ENCODE measurements at regions not wholly inside any gene's neighbourhood (a gene's known extent, or its start where the extent isn't known, plus 50 kb on each side); places are given as distances from the start of the nearest gene placed in this dataset.
A peak's percentile ranks its signal among the peaks of the same experiment; 100 is the strongest.

GRCh38 chr13:110028838-110029621 is 242.6 kb upstream of the IRS2 start:
- DNase-seq: no peak
- Histone ChIP-seq H3K4me1 (peaks cover 0 to 5% (median 0%) of the 10 kb centered on the region in 3 donors), H3K4me3 (no peak overlapping the region), H3K36me3 (no peaks in the 10 kb centered on the region), H3K27me3 (no peaks in the 10 kb centered on the region), H3K27ac (no peak overlapping the region), H3K9me3 (no peaks in the 10 kb centered on the region)
- no peak for TF ChIP-seq CTCF (IDR thresholded peaks at IDR 0.05)
- no peak for TF ChIP-seq POLR2A (IDR thresholded peaks at IDR 0.05)
- intact Hi-C loops (cut with DNase I): no loop called here
- WGBS, 2 donors: 71 to 81% methylated on average over 7 of the region's 7 CpGs

- Histone ChIP-seq H3K27ac (no peak overlapping the region), H3K27me3 (no peaks in the 10 kb centered on the region), H3K4me1 (peaks cover 0 to 5% (median 0%) of the 10 kb centered on the region in 3 donors), H3K9me3 (no peaks in the 10 kb centered on the region), H3K36me3 (no peaks in the 10 kb centered on the region), H3K4me3 (no peak overlapping the region)
- intact Hi-C loops (cut with DNase I): no loop called here
- TF ChIP-seq CTCF (IDR thresholded peaks at IDR 0.05) (no peak), POLR2A (IDR thresholded peaks at IDR 0.05) (no peak)
- DNase-seq: no peak
- WGBS, 2 donors: 33 to 35% methylated on average over 4 of the region's 4 CpGs
Observed at GRCh38 chr13:110028311-110028710, 241.9 kb upstream of the IRS2 start.

GRCh38 chr13:110027470-110028240 is 241.3 kb upstream of the IRS2 start:
- H3K4me3 ChIP-seq: no peak overlapping the region
- no peak for TF ChIP-seq POLR2A (IDR thresholded peaks at IDR 0.05)
- no peak for TF ChIP-seq CTCF (IDR thresholded peaks at IDR 0.05)
- 72 to 79% methylated on average over 8 of the region's 8 CpGs for WGBS, 2 donors
- intact Hi-C loops (cut with DNase I): no loop called here
- no peak for DNase-seq
- peaks cover 0 to 5% (median 0%) of the 10 kb centered on the region in 3 donors for H3K4me1 ChIP-seq
- H3K27me3 ChIP-seq: no peaks in the 10 kb centered on the region
- no peak overlapping the region for H3K27ac ChIP-seq
- H3K9me3 ChIP-seq: no peaks in the 10 kb centered on the region
- H3K36me3 ChIP-seq: no peaks in the 10 kb centered on the region

- intact Hi-C loops (cut with DNase I): no loop called here
- Histone ChIP-seq H3K4me3 (no peak overlapping the region), H3K27me3 (no peaks in the 10 kb centered on the region), H3K27ac (peak overlapping the region in 3 of 4 donors; percentile 62 to 86 (median 72)), H3K36me3 (no peaks in the 10 kb centered on the region), H3K4me1 (peaks cover 0 to 5% (median 0%) of the 10 kb centered on the region in 3 donors), H3K9me3 (no peaks in the 10 kb centered on the region)
- WGBS, 2 donors: 0% methylated on average over 1 of the region's 1 CpG
- TF ChIP-seq POLR2A (IDR thresholded peaks at IDR 0.05) (no peak), CTCF (IDR thresholded peaks at IDR 0.05) (no peak)
- DNase-seq: no peak
Observed at GRCh38 chr13:110024645-110024980, 238.2 kb upstream of the IRS2 start.

Data from esophagus squamous epithelium (tissue), 5 donors.